Right lobe of liver (tissue), 6 donors: ENCODE measurements at regions not wholly inside any gene's neighbourhood (a gene's known extent, or its start where the extent isn't known, plus 50 kb on each side); places are given as distances from the start of the nearest gene placed in this dataset.

ENCODE experiments used
- ATAC-seq, 4 donors: fragments of 200-7000 bp; cut with Tn5 transposase; one replicate each; pipeline ENCODE4 v1.9.1; 2020; ENCODE audit warnings: mild to moderate bottlenecking in 4 of 4, moderate library complexity in 4 of 4
- DNase-seq, 3 donors: peaks; one replicate each; pipeline ENCODE4 v3.0.0-alpha.2; 2020
- H3K27ac ChIP-seq, 3 donors: fragments of 200-600 bp; one replicate each; pipeline ENCODE4 v1.8.0; 2022
- H3K27me3 ChIP-seq, 2 donors: fragments of 200-600 bp; one replicate each; pipeline ENCODE4 v1.8.0; 2022
- H3K36me3 ChIP-seq, 4 donors: fragments of 200-600 bp; sonication (generic) in 1 of 4; one replicate each; pipeline versions ENCODE4 v1.5.1 to v1.8.0; 2017 to 2022; ENCODE audit warnings: control low read depth in 1 of 4
- H3K4me1 ChIP-seq, 4 donors: fragments of 200-600 bp; sonication (generic) in 1 of 4; one replicate each; pipeline versions ENCODE4 v1.5.1 to v1.8.0; 2017 to 2022; ENCODE audit warnings: control low read depth in 1 of 4
- H3K4me3 ChIP-seq, 3 donors: fragments of 200-600 bp; one replicate each; pipeline ENCODE4 v1.8.0; 2022
- H3K9me3 ChIP-seq, 4 donors: fragments of 200-600 bp; sonication (generic) in 1 of 4; one replicate each; pipeline versions ENCODE4 v1.5.1 to v1.8.0; 2017 to 2022; ENCODE audit warnings: control low read depth in 1 of 4
- CTCF ChIP-seq, 4 donors: fragments of 200-600 bp in 3 of 4; fragments of 450-650 bp in 1 of 4; IDR thresholded peaks; one replicate each; pipeline versions ENCODE4 v1.5.1 to v1.8.0; 2016 to 2022; ENCODE audit warnings: antibody characterized with exemption in 4 of 4, mild to moderate bottlenecking in 2 of 4
- POLR2A ChIP-seq: fragments of 450-650 bp; IDR thresholded peaks from one replicate; pipeline ENCODE4 v1.6.1; 2017; ENCODE audit warnings: antibody characterized with exemption, mild to moderate bottlenecking
- WGBS: methylation state at CpG from one replicate; pipeline ENCODE4 v1.1.6; 2018; ENCODE audit warnings: low coverage, low lambda C conversion rate; ENCODE audit not compliant: insufficient coverage; ENCODE audit errors: missing lambda C conversion rate; 5-methylcytosine and 5-hydroxymethylcytosine counted together
- intact Hi-C, 2 donors: fragments of 100-400 bp; cut with DNase I; formaldehyde crosslinking; loops; one replicate each; pipeline versions ENCODE4 v1.11.2 to v1.14.1; 2022
- donor health status: DM: no; HTN: yes; CAD: no.
- donor health status: DM: no; HTN: no; CAD: no.
- donor health status: DM: no; HTN: no; CAD: no.
- donor health status: DM: no; HTN: yes; CAD: no.
- donor health status: DM: no; HTN: yes; CAD: no.

- DNase-seq (no peak), ATAC-seq (no peak)
- TF ChIP-seq CTCF (IDR thresholded peaks at IDR 0.05): no peak
- no peak for TF ChIP-seq POLR2A
- Histone ChIP-seq H3K4me1 (no peaks in the 10 kb centered on the region), H3K36me3 (no peaks in the 10 kb centered on the region), H3K27me3 (no peaks in the 10 kb centered on the region), H3K9me3 (no peaks in the 10 kb centered on the region), H3K4me3 (no peak overlapping the region), H3K27ac (no peak overlapping the region)
- 68% methylated on average over 9 of the region's 12 CpGs for WGBS
- intact Hi-C loops: no loop called here
Measured at GRCh38 chr4:4752025-4752424, 107.4 kb upstream of the MSX1 start.

GRCh38 chr4:4750187-4750586 is 109.3 kb upstream of the MSX1 start:
- TF ChIP-seq CTCF (IDR thresholded peaks at IDR 0.05) (no peak), POLR2A (no peak)
- ATAC-seq (no peak), DNase-seq (no peak)
- WGBS: 68% methylated on average over 3 of the region's 7 CpGs
- Histone ChIP-seq H3K4me3 (no peak overlapping the region), H3K27me3 (no peaks in the 10 kb centered on the region), H3K4me1 (no peaks in the 10 kb centered on the region), H3K27ac (no peak overlapping the region), H3K36me3 (no peaks in the 10 kb centered on the region), H3K9me3 (no peaks in the 10 kb centered on the region)
- intact Hi-C loops: no loop called here

GRCh38 chr4:4749137-4749536 is 110.3 kb upstream of the MSX1 start:
- H3K4me1 ChIP-seq: no peaks in the 10 kb centered on the region
- TF ChIP-seq CTCF (IDR thresholded peaks at IDR 0.05) (no peak), POLR2A (no peak)
- no peaks in the 10 kb centered on the region for H3K27me3 ChIP-seq
- H3K4me3 ChIP-seq: no peak overlapping the region
- H3K27ac ChIP-seq: no peak overlapping the region
- 67% methylated on average over 3 of the region's 5 CpGs for WGBS
- DNase-seq (no peak), ATAC-seq (no peak)
- H3K9me3 ChIP-seq: no peaks in the 10 kb centered on the region
- H3K36me3 ChIP-seq: no peaks in the 10 kb centered on the region
- intact Hi-C loops: no loop called here

DNA sequence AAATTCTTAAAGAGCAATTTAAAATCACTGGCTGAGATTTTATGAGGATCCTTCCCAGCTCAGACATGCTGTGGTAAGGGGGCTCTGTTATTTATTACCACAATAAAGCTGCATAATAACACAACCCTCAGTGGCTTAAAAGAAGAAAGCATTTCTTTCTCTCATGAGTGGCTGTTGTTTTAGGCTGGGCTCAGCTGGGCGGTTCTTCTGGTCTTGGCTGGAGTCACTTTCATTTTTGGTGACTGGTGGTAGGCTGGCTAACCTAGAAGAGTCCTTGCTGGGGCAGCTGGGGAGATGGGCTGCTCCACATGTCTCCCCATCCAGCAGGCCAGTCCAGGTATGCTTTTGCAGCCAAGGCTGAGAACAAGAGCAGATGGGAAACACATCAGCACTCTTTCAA is 113.0 kb upstream of the MSX1 start:
- ATAC-seq (no peak), DNase-seq (no peak)
- Histone ChIP-seq H3K27me3 (no peaks in the 10 kb centered on the region), H3K4me1 (no peaks in the 10 kb centered on the region), H3K9me3 (no peaks in the 10 kb centered on the region), H3K27ac (no peak overlapping the region), H3K36me3 (no peaks in the 10 kb centered on the region), H3K4me3 (no peak overlapping the region)
- no peak for TF ChIP-seq CTCF (IDR thresholded peaks at IDR 0.05)
- no peak for TF ChIP-seq POLR2A
- 100% methylated on average over 1 of the region's 1 CpG for WGBS
- intact Hi-C loops: no loop called here

DNA sequence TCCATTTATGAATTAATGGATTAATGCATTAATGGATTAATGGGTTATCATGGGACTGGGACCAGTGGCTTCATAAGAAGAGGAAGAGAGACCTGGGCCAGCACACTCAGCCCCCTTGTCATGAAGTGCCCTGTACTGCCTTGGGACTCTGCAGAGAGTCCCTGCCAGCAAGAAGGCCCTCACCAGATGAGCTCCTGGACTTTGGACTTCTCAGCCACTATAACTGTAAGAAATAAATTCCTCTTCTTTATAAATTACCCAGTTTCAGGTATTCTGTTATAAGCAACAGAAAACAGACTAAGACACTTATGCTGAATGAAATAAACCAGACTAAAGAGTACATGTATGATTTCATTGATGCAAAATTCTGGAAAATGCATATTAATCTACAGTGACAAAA is 119.4 kb upstream of the MSX1 start:
- DNase-seq (no peak), ATAC-seq (no peak)
- no peaks in the 10 kb centered on the region for H3K36me3 ChIP-seq
- no peak for TF ChIP-seq CTCF (IDR thresholded peaks at IDR 0.05)
- TF ChIP-seq POLR2A: no peak
- no peak overlapping the region for H3K27ac ChIP-seq
- no peaks in the 10 kb centered on the region for H3K27me3 ChIP-seq
- no peaks in the 10 kb centered on the region for H3K4me1 ChIP-seq
- no peaks in the 10 kb centered on the region for H3K9me3 ChIP-seq
- H3K4me3 ChIP-seq: no peak overlapping the region
- intact Hi-C loops: no loop called here
